MCF 10A (cell line): ENCODE measurements at regions not wholly inside any gene's neighbourhood (a gene's known extent, or its start where the extent isn't known, plus 50 kb on each side); places are given as distances from the start of the nearest gene placed in this dataset.

Experiments used
- BruUV-seq: library from RNA; stranded (reverse); fragments of 400-500 nt; replicated peaks from 2 replicates; lab custom pipeline; 2021; lab: Mats Ljungman, UMichigan
- CTCF ChIA-PET: fragments of 300-600 bp; sonication (Branson Sonifier 250); formaldehyde crosslinking; extraction: SDS; loops from one replicate; lab custom pipeline; 2021; ENCODE audit warnings: antibody characterized with exemption, inconsistent platforms; lab: Yijun Ruan, JAX
- POLR2A ChIA-PET: fragments of 300-600, 350-650 bp; sonication (Branson Sonifier 250); formaldehyde crosslinking; extraction: SDS; loops from one replicate; lab custom pipeline; 2020; ENCODE audit warnings: antibody characterized with exemption, inconsistent platforms; lab: Yijun Ruan, JAX
- DNase-seq: peaks from one replicate; pipeline ENCODE4 v3.0.0-alpha.2; 2018; ENCODE audit not compliant: unreplicated experiment
- H3K27ac Mint-ChIP-seq: one replicate; pipeline ENCODE4 v1.8.0; 2022; ENCODE audit warnings: mild to moderate bottlenecking, low read depth, mixed read lengths; ENCODE audit not compliant: unreplicated experiment
- H3K27me3 Mint-ChIP-seq: one replicate; pipeline ENCODE4 v1.8.0; 2022; ENCODE audit warnings: mixed read lengths; ENCODE audit not compliant: insufficient read depth, unreplicated experiment
- H3K36me3 Mint-ChIP-seq: one replicate; pipeline ENCODE4 v1.8.0; 2022; ENCODE audit warnings: mild to moderate bottlenecking, moderate library complexity, mixed read lengths; ENCODE audit not compliant: insufficient read depth, unreplicated experiment
- H3K4me1 Mint-ChIP-seq: one replicate; pipeline ENCODE4 v1.8.0; 2022; ENCODE audit warnings: mixed read lengths; ENCODE audit not compliant: insufficient read depth, unreplicated experiment
- H3K4me3 Mint-ChIP-seq: one replicate; pipeline ENCODE4 v1.8.0; 2022; ENCODE audit warnings: mild to moderate bottlenecking, moderate library complexity, mixed read lengths; ENCODE audit not compliant: unreplicated experiment
- H3K9me3 Mint-ChIP-seq: one replicate; pipeline ENCODE4 v1.8.0; 2022; ENCODE audit warnings: mixed read lengths; ENCODE audit not compliant: unreplicated experiment
- intact Hi-C: fragments of 100-400 bp; cut with micrococcal nuclease; formaldehyde crosslinking; loops from 2 replicates; pipeline ENCODE4 v1.14.1; 2022
- TF ChIP-seq, protein P1 (sequence below): fragments of 200-600 bp; IDR thresholded peaks from one replicate; pipeline ENCODE4 v1.8.0; 2022; ENCODE audit warnings: antibody characterized with exemption, mild to moderate bottlenecking; ENCODE audit not compliant: unreplicated experiment

DNA sequence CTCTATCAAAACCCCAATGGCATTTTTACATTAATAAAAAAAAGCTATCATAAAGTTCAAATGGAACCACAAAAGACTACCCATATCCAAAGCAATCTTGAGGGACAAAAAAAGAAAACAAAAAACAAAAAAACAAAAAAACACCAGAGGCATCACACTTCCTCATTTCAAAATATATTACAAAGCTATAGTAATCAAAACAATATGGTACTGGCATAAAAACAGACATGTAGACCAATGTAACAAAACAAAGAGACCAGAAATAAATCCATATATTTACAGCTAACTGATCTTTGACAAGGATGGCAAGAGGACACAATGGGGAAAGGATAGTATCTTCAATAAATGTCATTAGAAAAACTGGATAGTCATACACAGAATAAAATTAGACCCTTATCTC is 245.1 kb upstream of the MSX2 start:
- CTCF ChIA-PET = interaction anchor here (1.0 to 1.3 kb wide), 3 partner anchors 14 to 159 kb away, joined by 3 read pairs; no protein-coding TSS in a partner anchor
- TF ChIP-seq, protein P1, sequence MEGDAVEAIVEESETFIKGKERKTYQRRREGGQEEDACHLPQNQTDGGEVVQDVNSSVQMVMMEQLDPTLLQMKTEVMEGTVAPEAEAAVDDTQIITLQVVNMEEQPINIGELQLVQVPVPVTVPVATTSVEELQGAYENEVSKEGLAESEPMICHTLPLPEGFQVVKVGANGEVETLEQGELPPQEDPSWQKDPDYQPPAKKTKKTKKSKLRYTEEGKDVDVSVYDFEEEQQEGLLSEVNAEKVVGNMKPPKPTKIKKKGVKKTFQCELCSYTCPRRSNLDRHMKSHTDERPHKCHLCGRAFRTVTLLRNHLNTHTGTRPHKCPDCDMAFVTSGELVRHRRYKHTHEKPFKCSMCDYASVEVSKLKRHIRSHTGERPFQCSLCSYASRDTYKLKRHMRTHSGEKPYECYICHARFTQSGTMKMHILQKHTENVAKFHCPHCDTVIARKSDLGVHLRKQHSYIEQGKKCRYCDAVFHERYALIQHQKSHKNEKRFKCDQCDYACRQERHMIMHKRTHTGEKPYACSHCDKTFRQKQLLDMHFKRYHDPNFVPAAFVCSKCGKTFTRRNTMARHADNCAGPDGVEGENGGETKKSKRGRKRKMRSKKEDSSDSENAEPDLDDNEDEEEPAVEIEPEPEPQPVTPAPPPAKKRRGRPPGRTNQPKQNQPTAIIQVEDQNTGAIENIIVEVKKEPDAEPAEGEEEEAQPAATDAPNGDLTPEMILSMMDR = no peak
- Mint-ChIP-seq H3K4me1 (no peaks in the 10 kb centered on the region), H3K36me3 (no peaks in the 10 kb centered on the region), H3K4me3 (no peak overlapping the region), H3K27me3 (no peaks in the 10 kb centered on the region), H3K27ac (no peak overlapping the region), H3K9me3 (peaks cover 26% of the 10 kb centered on the region)
- no peak for DNase-seq
- intact Hi-C loops = no loop called here
- no TSS peak for BruUV-seq
- POLR2A ChIA-PET = no interaction called here

DNA sequence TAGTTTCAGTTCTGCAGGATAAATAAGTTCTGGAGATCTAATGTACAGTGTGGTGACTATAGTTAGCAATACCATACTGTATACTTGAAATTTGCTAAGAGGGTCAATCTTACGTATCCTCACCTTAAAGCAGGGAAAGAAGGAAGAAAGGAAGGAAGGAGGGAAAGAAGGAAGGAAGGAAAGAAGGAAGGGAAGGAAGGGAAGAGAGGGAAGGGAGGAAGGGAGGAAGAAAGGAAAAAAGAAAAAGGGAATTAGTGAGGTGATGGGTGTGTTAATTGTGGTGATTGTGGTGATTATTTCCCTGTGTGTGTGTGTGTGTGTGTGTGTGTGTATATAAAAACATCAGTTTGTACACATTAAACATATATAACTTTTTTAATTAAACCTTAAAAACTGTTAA is 242.6 kb upstream of the MSX2 start:
- CTCF ChIA-PET = no interaction called here
- H3K9me3 Mint-ChIP-seq = peaks cover 24% of the 10 kb centered on the region
- no peak for DNase-seq
- H3K36me3 Mint-ChIP-seq = no peaks in the 10 kb centered on the region
- no TSS peak for BruUV-seq
- H3K27ac Mint-ChIP-seq = no peak overlapping the region
- intact Hi-C loops = no loop called here
- H3K4me1 Mint-ChIP-seq = no peaks in the 10 kb centered on the region
- POLR2A ChIA-PET = no interaction called here
- no peak overlapping the region for H3K4me3 Mint-ChIP-seq
- TF ChIP-seq, protein P1 = no peak
- H3K27me3 Mint-ChIP-seq = peaks cover 4% of the 10 kb centered on the region

DNA sequence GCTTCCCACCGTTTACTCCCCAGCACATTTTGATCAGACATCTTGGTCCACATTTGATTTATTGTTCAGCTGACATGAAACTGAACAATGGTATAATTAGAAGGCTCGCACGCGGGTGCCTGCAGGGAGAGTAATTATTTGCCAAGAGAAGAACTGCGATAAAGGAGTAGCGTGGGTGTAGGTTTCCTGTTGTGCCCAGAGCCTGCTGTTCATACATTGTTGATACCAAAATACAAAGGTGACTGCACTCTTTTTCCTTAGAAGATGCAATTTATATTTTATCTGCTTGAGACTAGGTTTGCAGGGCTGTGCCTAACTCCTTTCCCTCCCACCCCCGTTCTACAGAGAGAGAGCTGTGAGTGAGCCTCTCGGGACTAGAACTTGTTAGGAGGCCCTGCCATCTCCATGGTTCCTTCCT is 241.8 kb upstream of the MSX2 start:
- no peak overlapping the region for H3K4me3 Mint-ChIP-seq
- CTCF ChIA-PET = interaction anchor here (1.0 kb wide), 1 partner anchor 65 kb away, joined by 3 read pairs; no protein-coding TSS in a partner anchor

DNA sequence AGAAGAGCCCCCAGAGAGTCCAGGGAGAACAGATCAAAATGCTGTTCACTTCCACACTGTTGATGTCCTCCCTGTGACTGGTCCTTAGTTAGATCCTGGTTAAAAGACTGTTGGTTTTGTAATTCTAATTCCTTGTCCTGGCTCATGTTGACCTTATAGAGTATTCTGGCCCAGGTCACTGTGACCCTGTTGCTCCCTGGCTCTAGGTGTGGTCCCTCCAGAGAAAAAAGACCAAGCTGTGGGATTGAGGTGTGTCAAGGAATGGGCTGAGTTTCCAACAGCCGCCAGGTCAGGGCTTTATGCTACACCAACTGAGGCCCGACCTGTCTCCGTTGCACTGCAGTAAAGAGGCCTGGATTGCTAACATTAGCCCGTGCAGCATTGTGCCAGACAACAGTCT is 241.0 kb upstream of the MSX2 start:
- Mint-ChIP-seq H3K27ac (no peak overlapping the region), H3K9me3 (peaks cover 24% of the 10 kb centered on the region), H3K27me3 (peaks cover 11% of the 10 kb centered on the region), H3K36me3 (no peaks in the 10 kb centered on the region), H3K4me1 (no peaks in the 10 kb centered on the region), H3K4me3 (no peak overlapping the region)
- BruUV-seq = no TSS peak
- intact Hi-C loops = no loop called here
- ChIA-PET POLR2A (interaction anchor here (0.6 kb wide), 1 partner anchor 1372 kb away, joined by 4 read pairs; no protein-coding TSS in a partner anchor), CTCF (interaction anchor here (1.0 to 1.3 kb wide), 2 partner anchors 64 to 66 kb away, joined by 3 read pairs; no protein-coding TSS in a partner anchor)
- no peak for DNase-seq
- TF ChIP-seq, protein P1 = no peak

More for the DNA sequence above, 241.8 kb upstream of the MSX2 start:
- intact Hi-C loops = no loop called here
- H3K27ac Mint-ChIP-seq = no peak overlapping the region
- H3K36me3 Mint-ChIP-seq = no peaks in the 10 kb centered on the region
- POLR2A ChIA-PET = no interaction called here
- H3K4me1 Mint-ChIP-seq = no peaks in the 10 kb centered on the region
- peaks cover 11% of the 10 kb centered on the region for H3K27me3 Mint-ChIP-seq
- H3K9me3 Mint-ChIP-seq = peaks cover 24% of the 10 kb centered on the region
- TF ChIP-seq, protein P1 = no peak
- DNase-seq = no peak
- no TSS peak for BruUV-seq
